Spleen (tissue), 7 donors: ENCODE measurements at regions not wholly inside any gene's neighbourhood (a gene's known extent, or its start where the extent isn't known, plus 50 kb on each side); places are given as distances from the start of the nearest gene placed in this dataset.

Experiments used
- CTCF ChIP-seq, 11 experiments: fragments of 200-600 bp in 7 of 11; fragments of 450-650 bp in 4 of 11; sonication (generic) in 4 of 11; IDR thresholded peaks in 8 of 11; conservative IDR thresholded peaks in 3 of 11; 1 replicate in 7 of 11; 2 replicates in 4 of 11; pipeline versions ENCODE4 v1.4.0 to v1.8.0; 2016 to 2021; ENCODE audit warnings: antibody characterized with exemption in 11 of 11, inconsistent platforms in 4 of 11, mild to moderate bottlenecking in 1 of 11
- POLR2A ChIP-seq, 3 donors: fragments of 450-650 bp; IDR thresholded peaks; one replicate each; pipeline ENCODE4 v1.5.1; 2017; ENCODE audit warnings: antibody characterized with exemption in 3 of 3, mild to moderate bottlenecking in 1 of 3
- POLR2AphosphoS5 ChIP-seq, 3 donors: sonication (generic); formaldehyde crosslinking; IDR thresholded peaks; one replicate each; pipeline ENCODE4 v1.5.1; 2017; ENCODE audit warnings: antibody characterized with exemption in 3 of 3
- donor health status: DM: no; HTN: no; CAD: no; lungs with moderate emphysema.
- donor health status: DM: no; HTN: no; CAD: no.
- donor health status: DM: no; HTN: no; CAD: no.

GRCh38 chr21:22925032-22925431 lies 1926.8 kb downstream of the NCAM2 start:
- TF ChIP-seq CTCF (IDR thresholded peaks at IDR 0.05 in 8 of 11, conservative IDR thresholded peaks at IDR 0.05 in 3 of 11) (no peak), POLR2AphosphoS5 (IDR thresholded peaks at IDR 0.05) (no peak), POLR2A (IDR thresholded peaks at IDR 0.05) (no peak)
